ENCODE measurements at regions not wholly inside any gene's neighbourhood (a gene's known extent, or its start where the extent isn't known, plus 50 kb on each side); places are given as distances from the start of the nearest gene placed in this dataset.

- Histone ChIP-seq H3K27me3 (no peaks in the 10 kb centered on the region), H3K4me1 (no peaks in the 10 kb centered on the region), H3K36me3 (no peaks in the 10 kb centered on the region), H3K27ac (no peak overlapping the region), H3K9me3 (no peaks in the 10 kb centered on the region), H3K4me3 (no peak overlapping the region)
- FAIRE-seq (no peak), DNase-seq (no peak), ATAC-seq (no peak)
- no peak for TF ChIP-seq CTCF (IDR thresholded peaks at IDR 0.05)
- 82 to 92% methylated on average over 6 of the region's 6 CpGs for WGBS, 2 donors
- intact Hi-C loops (cut with DNase I): no loop called here
These were observed 111.6 kb upstream of the ESRRB start for GRCh38 chr14:76264384-76264783.

GRCh38 chr14:76267322-76268046 lies 108.5 kb upstream of the ESRRB start:
- ATAC-seq (peak; percentile 93 to 97 (median 97)), FAIRE-seq (no peak), DNase-seq (peak; percentile 68 to 91 (median 80))
- WGBS, 2 donors: 29 to 36% methylated on average over 27 of the region's 27 CpGs
- H3K27me3 ChIP-seq: no peaks in the 10 kb centered on the region
- H3K4me1 ChIP-seq: no peaks in the 10 kb centered on the region
- intact Hi-C loops (cut with DNase I): no loop called here
- H3K9me3 ChIP-seq: no peaks in the 10 kb centered on the region
- H3K36me3 ChIP-seq: no peaks in the 10 kb centered on the region
- H3K4me3 ChIP-seq: peak overlapping the region; percentile 13 to 60 (median 37)
- TF ChIP-seq CTCF (IDR thresholded peaks at IDR 0.05): no peak
- peak overlapping the region; percentile 27 to 68 (median 36) for H3K27ac ChIP-seq

- Histone ChIP-seq H3K27me3 (no peaks in the 10 kb centered on the region), H3K9me3 (no peaks in the 10 kb centered on the region), H3K4me1 (no peaks in the 10 kb centered on the region), H3K4me3 (peak overlapping the region; percentile 13 to 60 (median 37)), H3K36me3 (no peaks in the 10 kb centered on the region), H3K27ac (peak overlapping the region in 3 of 4 donors; percentile 27 to 68 (median 41))
- ATAC-seq (peak; percentile 69 to 81 (median 76)), DNase-seq (no peak), FAIRE-seq (no peak)
- TF ChIP-seq CTCF (IDR thresholded peaks at IDR 0.05): no peak
- WGBS, 2 donors: 21 to 24% methylated on average over 8 of the region's 8 CpGs
- intact Hi-C loops (cut with DNase I): no loop called here
These were observed 107.9 kb upstream of the ESRRB start for GRCh38 chr14:76268047-76268431.

- Histone ChIP-seq H3K9me3 (no peaks in the 10 kb centered on the region), H3K27ac (no peak overlapping the region), H3K36me3 (no peaks in the 10 kb centered on the region), H3K27me3 (no peaks in the 10 kb centered on the region), H3K4me1 (no peaks in the 10 kb centered on the region), H3K4me3 (no peak overlapping the region)
- ATAC-seq (no peak), DNase-seq (no peak), FAIRE-seq (no peak)
- no peak for TF ChIP-seq CTCF (IDR thresholded peaks at IDR 0.05)
- 67 to 74% methylated on average over 9 of the region's 9 CpGs for WGBS, 2 donors
- intact Hi-C loops (cut with DNase I): no loop called here
These were observed 107.2 kb upstream of the ESRRB start for GRCh38 chr14:76268700-76269099.

GRCh38 chr14:76271041-76271755 lies 104.7 kb upstream of the ESRRB start:
- Histone ChIP-seq H3K4me1 (no peaks in the 10 kb centered on the region), H3K27me3 (no peaks in the 10 kb centered on the region), H3K9me3 (no peaks in the 10 kb centered on the region), H3K4me3 (no peak overlapping the region), H3K27ac (no peak overlapping the region), H3K36me3 (no peaks in the 10 kb centered on the region)
- WGBS, 2 donors: 70 to 80% methylated on average over 15 of the region's 15 CpGs
- ATAC-seq: no peak
- DNase-seq: no peak
- TF ChIP-seq CTCF (IDR thresholded peaks at IDR 0.05): no peak
- no peak for FAIRE-seq
- intact Hi-C loops (cut with DNase I): no loop called here
